SK-N-SH (cell line): ENCODE measurements at regions not wholly inside any gene's neighbourhood (a gene's known extent, or its start where the extent isn't known, plus 50 kb on each side); places are given as distances from the start of the nearest gene placed in this dataset.

ENCODE experiments used
- CTCF ChIA-PET: fragments of 300-600, 350-600 bp; formaldehyde crosslinking; extraction: SDS; loops from one replicate; lab custom pipeline; 2021; lab: Yijun Ruan, JAX
- POLR2A ChIA-PET: fragments of 350-600 bp; sonication (Branson Sonifier 250); formaldehyde crosslinking; extraction: SDS; loops from one replicate; lab custom pipeline; 2020; ENCODE audit warnings: antibody characterized with exemption, inconsistent platforms; lab: Yijun Ruan, JAX
- DNase-seq: peaks from one replicate; pipeline ENCODE4 v3.0.0; 2012
- H2AFZ ChIP-seq: fragments of 200-600 bp; sonication (generic); 2 replicates; pipeline ENCODE4 v1.8.1; 2016; ENCODE audit warnings: antibody characterized with exemption, mild to moderate bottlenecking, low read depth
- H3F3A ChIP-seq: fragments of 200-600 bp; sonication (generic); replicated peaks from 2 replicates; pipeline ENCODE3; 2016; ENCODE audit warnings: antibody characterized with exemption, mild to moderate bottlenecking; ENCODE audit not compliant: insufficient read depth
- H3K27ac ChIP-seq, 2 experiments: fragments of 200-500 bp in 1 of 2; fragments of 200-600 bp in 1 of 2; sonication (Bioruptor generic) in 1 of 2; sonication (generic), shearing (Covaris generic) in 1 of 2; 2 replicates each; pipeline versions ENCODE4 v1.5.1 to v1.6.1; 2014 to 2016; ENCODE audit warnings: low read depth in 2 of 2, inconsistent platforms in 1 of 2, low read length in 1 of 2, mild to moderate bottlenecking in 1 of 2, mixed read lengths in 1 of 2
- H3K27me3 ChIP-seq: fragments of 200-600 bp; sonication (generic), shearing (Covaris generic); 2 replicates; pipeline ENCODE4 v1.6.1; 2016; ENCODE audit warnings: mixed run types; ENCODE audit not compliant: insufficient read depth
- H3K36me3 ChIP-seq, 2 experiments: fragments of 200-500 bp in 1 of 2; fragments of 200-600 bp in 1 of 2; sonication (Bioruptor generic) in 1 of 2; sonication (generic) in 1 of 2; replicated peaks in 1 of 2; 2 replicates each; pipeline versions ENCODE3 to v1.5.1; 2014 to 2016; ENCODE audit warnings: low read length in 1 of 2, mild to moderate bottlenecking in 1 of 2; ENCODE audit not compliant: insufficient read depth in 2 of 2, control insufficient read depth in 1 of 2
- H3K4me1 ChIP-seq, 2 experiments: fragments of 200-500 bp in 1 of 2; fragments of 200-600 bp in 1 of 2; sonication (Bioruptor generic) in 1 of 2; sonication (generic), shearing (Covaris generic) in 1 of 2; 2 replicates each; pipeline versions ENCODE4 v1.5.1 to v1.6.1; 2014 to 2016; ENCODE audit warnings: low read depth in 1 of 2, low read length in 1 of 2, mixed run types in 1 of 2; ENCODE audit not compliant: insufficient read depth in 2 of 2, control insufficient read depth in 1 of 2
- H3K4me2 ChIP-seq: fragments of 200-600 bp; sonication (generic), shearing (Covaris generic); 2 replicates; pipeline ENCODE4 v1.6.1; 2017; ENCODE audit warnings: mixed run types
- H3K4me3 ChIP-seq, 2 experiments: fragments of 200-500 bp in 1 of 2; fragments of 200-600 bp in 1 of 2; sonication (Bioruptor generic) in 1 of 2; sonication (generic), shearing (Covaris generic) in 1 of 2; 2 replicates each; pipeline versions ENCODE4 v1.5.1 to v1.8.1; 2014 to 2016; ENCODE audit warnings: low read depth in 2 of 2, inconsistent platforms in 1 of 2, low read length in 1 of 2, mild to moderate bottlenecking in 1 of 2, mixed read lengths in 1 of 2, moderate library complexity in 1 of 2
- H3K79me2 ChIP-seq: fragments of 200-600 bp; sonication (generic); 2 replicates; pipeline ENCODE4 v1.8.1; 2017; ENCODE audit warnings: mild to moderate bottlenecking; ENCODE audit not compliant: insufficient read depth
- H3K9ac ChIP-seq: fragments of 200-600 bp; sonication (generic); 2 replicates; pipeline ENCODE4 v1.6.1; 2017; ENCODE audit warnings: mixed run types
- H3K9me2 ChIP-seq: fragments of 200-600 bp; sonication (generic); 2 replicates; pipeline ENCODE4 v1.6.1; 2017; ENCODE audit warnings: mixed run types
- H3K9me3 ChIP-seq: fragments of 200-600 bp; sonication (generic); 2 replicates; pipeline ENCODE4 v1.6.1; 2017; ENCODE audit warnings: mixed run types, mild to moderate bottlenecking, moderate library complexity
- H4K20me1 ChIP-seq: fragments of 200-600 bp; sonication (generic); 2 replicates; pipeline ENCODE4 v1.6.1; 2017; ENCODE audit warnings: mild to moderate bottlenecking, mixed run types; ENCODE audit not compliant: insufficient read depth
- CHD2 ChIP-seq: fragments of 150-350 bp; IDR thresholded peaks from 2 replicates; pipeline ENCODE4 v1.6.1; 2018; ENCODE audit warnings: low read length; ENCODE audit not compliant: partially characterized antibody
- CTCF ChIP-seq: fragments of 200-600 bp; sonication (generic); IDR thresholded peaks from 2 replicates; pipeline ENCODE4 v1.6.1; 2017; ENCODE audit warnings: antibody characterized with exemption, mild to moderate bottlenecking, moderate library complexity
- ELF1 ChIP-seq: IDR thresholded peaks from 2 replicates; pipeline ENCODE4 v1.4.0; 2012
- EZH2phosphoT487 ChIP-seq: fragments of 200-600 bp; sonication (generic); IDR thresholded peaks from 2 replicates; pipeline ENCODE4 v1.6.1; 2017; ENCODE audit warnings: low read depth, mixed run types, mild to moderate bottlenecking, antibody characterized with exemption, moderate library complexity, borderline replicate concordance
- FOSL2 ChIP-seq: IDR thresholded peaks from 2 replicates; pipeline ENCODE4 v1.4.0; 2012; ENCODE audit warnings: low read depth, mild to moderate bottlenecking, moderate library complexity, borderline replicate concordance
- FOXJ3 ChIP-seq: sonication (generic); formaldehyde crosslinking; IDR thresholded peaks from 2 replicates; pipeline ENCODE4 v1.5.1; 2020; ENCODE audit warnings: mild to moderate bottlenecking, missing genetic modification reagents
- FOXM1 ChIP-seq: IDR thresholded peaks from 2 replicates; pipeline ENCODE4 v1.4.0; 2012; ENCODE audit warnings: low read depth, mild to moderate bottlenecking
- JUND ChIP-seq: IDR thresholded peaks from 2 replicates; pipeline ENCODE4 v1.4.0; 2012
- MAX ChIP-seq: IDR thresholded peaks from 2 replicates; pipeline ENCODE4 v1.4.0; 2012; ENCODE audit warnings: low read depth
- MEF2A ChIP-seq: IDR thresholded peaks from 2 replicates; pipeline ENCODE4 v1.4.0; 2012; ENCODE audit warnings: low read depth, borderline replicate concordance
- MXI1 ChIP-seq: IDR thresholded peaks from 2 replicates; pipeline ENCODE4 v1.6.1; 2012; ENCODE audit warnings: mild to moderate bottlenecking, low read depth, low read length, improper control_type of control experiment
- NFIC ChIP-seq: IDR thresholded peaks from 2 replicates; pipeline ENCODE4 v1.4.0; 2012; ENCODE audit warnings: borderline replicate concordance
- NRF1 ChIP-seq: IDR thresholded peaks from 2 replicates; pipeline ENCODE4 v1.6.1; 2012; ENCODE audit warnings: low read depth, mild to moderate bottlenecking, low read length
- POLR2AphosphoS5 ChIP-seq: IDR thresholded peaks from 2 replicates; pipeline ENCODE4 v1.6.1; 2012; ENCODE audit warnings: low read depth, low read length
- RAD21 ChIP-seq: IDR thresholded peaks from 2 replicates; pipeline ENCODE4 v1.6.1; 2012; ENCODE audit warnings: mild to moderate bottlenecking, low read length
- RFX5 ChIP-seq: IDR thresholded peaks from 2 replicates; pipeline ENCODE4 v1.6.1; 2012; ENCODE audit warnings: mild to moderate bottlenecking, improper control_type of control experiment, low read length
- SIN3A ChIP-seq: IDR thresholded peaks from 2 replicates; pipeline ENCODE4 v1.6.1; 2012; ENCODE audit warnings: low read depth, mild to moderate bottlenecking, low read length, moderate library complexity, borderline replicate concordance
- SMC3 ChIP-seq: IDR thresholded peaks from 2 replicates; pipeline ENCODE4 v1.6.1; 2012; ENCODE audit warnings: low read depth, low read length, improper control_type of control experiment
- TAF1 ChIP-seq: IDR thresholded peaks from 2 replicates; pipeline ENCODE4 v1.6.1; 2012; ENCODE audit warnings: low read depth, mild to moderate bottlenecking, low read length, moderate library complexity, borderline replicate concordance
- TCF12 ChIP-seq: IDR thresholded peaks from 2 replicates; pipeline ENCODE4 v1.4.0; 2012
- TEAD4 ChIP-seq: IDR thresholded peaks from 2 replicates; pipeline ENCODE4 v1.4.0; 2012; ENCODE audit warnings: mild to moderate bottlenecking, borderline replicate concordance; ENCODE audit not compliant: insufficient read depth
- USF1 ChIP-seq: IDR thresholded peaks from 2 replicates; pipeline ENCODE4 v1.4.0; 2012; ENCODE audit warnings: low read depth, borderline replicate concordance
- USF2 ChIP-seq: fragments of 150-350 bp; IDR thresholded peaks from 2 replicates; pipeline ENCODE4 v1.6.1; 2017; ENCODE audit warnings: antibody characterized with exemption, low read length, low read depth, borderline replicate concordance
- YY1 ChIP-seq: IDR thresholded peaks from 2 replicates; pipeline ENCODE4 v1.4.0; 2012; ENCODE audit warnings: low read depth, mild to moderate bottlenecking
- ZBTB33 ChIP-seq: IDR thresholded peaks from 2 replicates; pipeline ENCODE4 v1.4.0; 2012; ENCODE audit warnings: low read depth, borderline replicate concordance
- WGBS: methylation state at CpG from one replicate; pipeline ENCODE4 v1.1.6; 2017; ENCODE audit warnings: low lambda C conversion rate; 5-methylcytosine and 5-hydroxymethylcytosine counted together

GRCh38 chr3:31116651-31117050 lies 222.2 kb upstream of the GADL1 start:
- Histone ChIP-seq H3K27me3 (no peaks in the 10 kb centered on the region), H3K27ac (no peak overlapping the region), H3K9me3 (no peaks in the 10 kb centered on the region), H2AFZ (no peak overlapping the region), H3K9ac (no peak overlapping the region), H3K4me3 (no peak overlapping the region), H3K9me2 (no peaks in the 10 kb centered on the region), H3K79me2 (no peaks in the 10 kb centered on the region), H4K20me1 (no peaks in the 10 kb centered on the region), H3K4me1 (no peaks in the 10 kb centered on the region), H3K4me2 (no peak overlapping the region), H3K36me3 (no peaks in the 10 kb centered on the region), H3F3A (no peaks in the 10 kb centered on the region)
- CTCF ChIA-PET = no interaction called here
- POLR2A ChIA-PET = no interaction called here
- no peak for DNase-seq
- TF ChIP-seq ZBTB33 (no peak), POLR2AphosphoS5 (no peak), ELF1 (no peak), USF2 (no peak), NRF1 (no peak), SIN3A (no peak), MXI1 (no peak), RFX5 (no peak), NFIC (no peak), JUND (no peak), FOXM1 (no peak)
- WGBS = 82% methylated on average over 2 of the region's 2 CpGs

GRCh38 chr3:31117854-31118253 lies 223.4 kb upstream of the GADL1 start:
- Histone ChIP-seq H3K4me2 (no peak overlapping the region), H3K9ac (no peak overlapping the region), H3K27ac (no peak overlapping the region), H3K9me3 (no peaks in the 10 kb centered on the region), H3K27me3 (no peaks in the 10 kb centered on the region), H4K20me1 (no peaks in the 10 kb centered on the region), H3K9me2 (no peaks in the 10 kb centered on the region), H3F3A (no peaks in the 10 kb centered on the region), H3K4me1 (no peaks in the 10 kb centered on the region), H3K79me2 (no peaks in the 10 kb centered on the region)
- ChIA-PET CTCF (no interaction called here), POLR2A (no interaction called here)
- DNase-seq = no peak
- 71% methylated on average over 2 of the region's 2 CpGs for WGBS
- TF ChIP-seq SIN3A (no peak), USF1 (no peak), RAD21 (no peak), TCF12 (no peak), FOSL2 (no peak), SMC3 (no peak), MEF2A (no peak), TAF1 (no peak), MAX (no peak), YY1 (no peak), CHD2 (no peak), CTCF (no peak), MXI1 (no peak), TEAD4 (no peak), ELF1 (no peak), RFX5 (no peak), FOXJ3 (CRISPR knock-in tag) (no peak), EZH2phosphoT487 (no peak)
- TF ChIP-seq, all 33 proteins: peak for 0
- Histone ChIP-seq H3K4me3 (no peak overlapping the region), H2AFZ (no peak overlapping the region), H3K36me3 (no peaks in the 10 kb centered on the region)
